Colonic mucosa (tissue), 4 donors: ENCODE measurements at regions not wholly inside any gene's neighbourhood (a gene's known extent, or its start where the extent isn't known, plus 50 kb on each side); places are given as distances from the start of the nearest gene placed in this dataset.
"Not testable (repeated sequence)": the region's sequence is repeated elsewhere in the genome, so short reads cannot be mapped to it uniquely, and the experiment has no call there.

Experiments used
- DNase-seq: peaks from one replicate; pipeline ENCODE4 v3.0.0-alpha.2; 2020
- H3K27ac ChIP-seq: fragments of 200-600 bp; one replicate; pipeline ENCODE4 v1.8.0; 2021
- H3K27me3 ChIP-seq: fragments of 200-600 bp; one replicate; pipeline ENCODE4 v1.8.0; 2021
- H3K36me3 ChIP-seq: fragments of 200-600 bp; one replicate; pipeline ENCODE4 v1.8.0; 2021
- H3K4me1 ChIP-seq: fragments of 200-600 bp; one replicate; pipeline ENCODE4 v1.8.0; 2021; ENCODE audit warnings: mild to moderate bottlenecking
- H3K4me3 ChIP-seq: fragments of 200-600 bp; one replicate; pipeline ENCODE4 v1.8.0; 2021
- H3K9ac ChIP-seq, 2 donors: one replicate each; pipeline ENCODE4 v1.7.0; 2013; ENCODE audit warnings: control low read depth in 2 of 2, low read depth in 2 of 2, low read length in 2 of 2
- H3K9me3 ChIP-seq: fragments of 200-600 bp; one replicate; pipeline ENCODE4 v1.8.0; 2021
- intact Hi-C: fragments of 100-400 bp; cut with DNase I; formaldehyde crosslinking; loops from one replicate; pipeline ENCODE4 v1.14.1; 2022
- TF ChIP-seq, protein P1 (sequence below): fragments of 200-600 bp; IDR thresholded peaks from one replicate; pipeline ENCODE4 v1.8.0; 2022; ENCODE audit warnings: antibody characterized with exemption, mild to moderate bottlenecking
- donor health status: healthy.
- donor health status: DM: no; HTN: no; CAD: no.
- donor health status: DM: no; HTN: no; CAD: no.

DNA sequence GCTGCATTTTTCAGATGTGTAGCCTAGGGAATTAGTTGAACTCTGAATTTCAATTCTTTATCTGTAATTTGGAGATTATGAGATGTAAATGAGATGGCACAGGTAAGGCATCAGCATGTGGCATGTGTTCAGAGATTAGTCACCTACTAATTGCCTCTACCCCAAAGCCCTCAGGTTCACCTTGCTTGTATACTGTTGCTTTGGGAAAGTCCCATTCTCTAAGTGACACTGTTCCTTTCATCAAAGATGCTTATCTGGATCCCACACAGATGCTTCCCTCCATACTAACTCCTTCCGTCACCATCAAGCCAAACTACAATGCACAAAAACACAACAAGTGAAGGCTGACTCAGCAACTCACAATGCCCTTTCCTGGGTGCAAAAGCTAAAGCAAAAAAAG is 143.7 kb downstream of the LRATD1 start:
- TF ChIP-seq, protein P1, sequence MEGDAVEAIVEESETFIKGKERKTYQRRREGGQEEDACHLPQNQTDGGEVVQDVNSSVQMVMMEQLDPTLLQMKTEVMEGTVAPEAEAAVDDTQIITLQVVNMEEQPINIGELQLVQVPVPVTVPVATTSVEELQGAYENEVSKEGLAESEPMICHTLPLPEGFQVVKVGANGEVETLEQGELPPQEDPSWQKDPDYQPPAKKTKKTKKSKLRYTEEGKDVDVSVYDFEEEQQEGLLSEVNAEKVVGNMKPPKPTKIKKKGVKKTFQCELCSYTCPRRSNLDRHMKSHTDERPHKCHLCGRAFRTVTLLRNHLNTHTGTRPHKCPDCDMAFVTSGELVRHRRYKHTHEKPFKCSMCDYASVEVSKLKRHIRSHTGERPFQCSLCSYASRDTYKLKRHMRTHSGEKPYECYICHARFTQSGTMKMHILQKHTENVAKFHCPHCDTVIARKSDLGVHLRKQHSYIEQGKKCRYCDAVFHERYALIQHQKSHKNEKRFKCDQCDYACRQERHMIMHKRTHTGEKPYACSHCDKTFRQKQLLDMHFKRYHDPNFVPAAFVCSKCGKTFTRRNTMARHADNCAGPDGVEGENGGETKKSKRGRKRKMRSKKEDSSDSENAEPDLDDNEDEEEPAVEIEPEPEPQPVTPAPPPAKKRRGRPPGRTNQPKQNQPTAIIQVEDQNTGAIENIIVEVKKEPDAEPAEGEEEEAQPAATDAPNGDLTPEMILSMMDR = no peak

DNA sequence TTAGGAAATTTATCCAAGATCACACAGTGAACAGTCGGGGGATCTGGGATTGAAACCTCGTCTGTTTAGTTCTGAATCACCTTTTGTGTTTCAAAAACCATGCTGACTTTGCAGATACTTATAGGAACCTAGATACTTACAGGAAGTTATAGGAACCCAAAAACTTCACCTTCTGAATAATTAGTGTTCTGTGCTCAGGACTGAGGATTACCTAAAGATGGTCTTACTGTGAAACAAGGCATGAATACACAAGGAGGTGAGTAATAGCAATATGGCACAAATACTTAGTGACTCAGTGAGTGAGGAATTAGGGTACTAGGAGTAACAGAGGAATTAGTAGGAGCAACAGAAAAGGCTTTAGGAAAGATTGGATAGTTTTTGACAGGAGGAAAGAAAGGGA is 145.5 kb downstream of the LRATD1 start:
- no peak overlapping the region for H3K4me3 ChIP-seq
- H3K9ac ChIP-seq = no peak overlapping the region
- no peaks in the 10 kb centered on the region for H3K36me3 ChIP-seq
- H3K4me1 ChIP-seq = no peaks in the 10 kb centered on the region
- no peak for DNase-seq
- H3K9me3 ChIP-seq = no peaks in the 10 kb centered on the region
- intact Hi-C loops = no loop called here
- H3K27ac ChIP-seq = no peak overlapping the region
- H3K27me3 ChIP-seq = no peaks in the 10 kb centered on the region
- TF ChIP-seq, protein P1 = no peak

More for the DNA sequence above, 143.7 kb downstream of the LRATD1 start:
- DNase-seq = no peak
- intact Hi-C loops = no loop called here
- no peaks in the 10 kb centered on the region for H3K27me3 ChIP-seq
- H3K9ac ChIP-seq = no peak overlapping the region
- H3K9me3 ChIP-seq = no peaks in the 10 kb centered on the region
- no peak overlapping the region for H3K4me3 ChIP-seq
- no peak overlapping the region for H3K27ac ChIP-seq
- no peaks in the 10 kb centered on the region for H3K4me1 ChIP-seq
- no peaks in the 10 kb centered on the region for H3K36me3 ChIP-seq

DNA sequence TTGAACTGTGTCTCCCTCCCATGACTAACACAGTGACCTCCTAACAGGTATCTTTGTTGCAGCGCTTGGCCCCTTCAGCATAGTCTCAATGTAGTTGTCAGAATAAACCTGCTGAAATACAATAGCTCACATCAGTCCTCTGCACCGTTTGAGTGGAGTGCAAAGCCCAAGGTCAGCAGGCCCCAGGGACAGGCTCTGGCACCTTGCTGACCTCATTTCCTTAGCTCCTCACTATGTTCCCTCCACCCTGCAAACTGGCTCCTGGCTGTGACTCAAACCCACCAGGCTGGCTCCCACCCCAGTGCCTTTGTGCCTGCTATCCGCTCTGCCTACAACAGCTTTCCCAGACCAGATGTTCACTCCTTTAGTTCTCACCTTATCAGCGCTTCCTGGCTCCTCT is 146.7 kb downstream of the LRATD1 start:
- Histone ChIP-seq H3K27ac (no peak overlapping the region), H3K36me3 (no peaks in the 10 kb centered on the region), H3K4me1 (no peaks in the 10 kb centered on the region), H3K9ac (no peak overlapping the region), H3K27me3 (no peaks in the 10 kb centered on the region), H3K9me3 (no peaks in the 10 kb centered on the region), H3K4me3 (no peak overlapping the region)
- no peak for DNase-seq
- TF ChIP-seq, protein P1 = no peak
- intact Hi-C loops = no loop called here

DNA sequence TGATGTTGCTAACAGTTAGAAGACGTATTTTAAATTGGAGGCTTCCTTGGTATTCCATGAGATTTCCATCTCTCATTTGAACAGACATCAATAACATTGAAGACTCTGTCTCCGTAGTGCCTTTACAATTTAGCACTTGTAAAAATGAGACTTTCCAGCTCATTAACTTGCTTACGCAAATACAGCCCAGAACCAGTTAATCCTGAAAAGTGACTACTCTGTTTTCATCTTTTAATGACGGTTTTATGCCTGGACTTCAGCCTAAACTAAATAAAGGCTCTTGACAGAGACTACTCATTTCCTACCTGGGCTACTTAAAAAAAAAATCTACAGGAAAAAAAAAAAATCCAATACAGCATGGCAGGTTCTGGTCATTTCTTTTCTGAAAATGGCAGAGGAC is 148.6 kb downstream of the LRATD1 start:
- H3K27me3 ChIP-seq = no peaks in the 10 kb centered on the region
- TF ChIP-seq, protein P1 = no peak
- H3K9me3 ChIP-seq = no peaks in the 10 kb centered on the region
- intact Hi-C loops = no loop called here
- no peaks in the 10 kb centered on the region for H3K4me1 ChIP-seq
- H3K36me3 ChIP-seq = no peaks in the 10 kb centered on the region
- no peak overlapping the region for H3K4me3 ChIP-seq
- no peak for DNase-seq
- no peak overlapping the region for H3K9ac ChIP-seq
- no peak overlapping the region for H3K27ac ChIP-seq

DNA sequence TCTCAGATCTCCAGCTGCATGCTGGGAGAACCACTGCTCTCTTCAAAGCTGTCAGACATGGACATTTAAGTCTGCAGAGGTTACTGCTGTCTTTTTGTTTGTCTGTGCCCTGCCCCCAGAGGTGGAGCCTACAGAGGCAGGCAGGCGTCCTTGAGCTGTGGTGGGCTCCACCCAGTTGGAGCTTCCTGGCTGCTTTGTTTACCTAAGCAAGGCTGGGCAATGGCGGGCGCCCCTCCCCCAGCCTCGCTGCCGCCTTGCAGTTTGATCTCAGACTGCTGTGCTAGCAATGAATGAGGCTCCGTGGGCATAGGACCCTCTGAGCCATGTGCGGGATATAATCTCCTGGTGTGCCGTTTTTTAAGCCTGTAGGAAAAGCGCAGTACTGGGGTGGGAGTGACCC is 156.3 kb downstream of the LRATD1 start:
- H3K9me3 ChIP-seq, H3K4me1 ChIP-seq, intact Hi-C loops, H3K36me3 ChIP-seq, H3K27ac ChIP-seq, H3K9ac ChIP-seq, DNase-seq, H3K27me3 ChIP-seq, H3K4me3 ChIP-seq: not testable (repeated sequence)

DNA sequence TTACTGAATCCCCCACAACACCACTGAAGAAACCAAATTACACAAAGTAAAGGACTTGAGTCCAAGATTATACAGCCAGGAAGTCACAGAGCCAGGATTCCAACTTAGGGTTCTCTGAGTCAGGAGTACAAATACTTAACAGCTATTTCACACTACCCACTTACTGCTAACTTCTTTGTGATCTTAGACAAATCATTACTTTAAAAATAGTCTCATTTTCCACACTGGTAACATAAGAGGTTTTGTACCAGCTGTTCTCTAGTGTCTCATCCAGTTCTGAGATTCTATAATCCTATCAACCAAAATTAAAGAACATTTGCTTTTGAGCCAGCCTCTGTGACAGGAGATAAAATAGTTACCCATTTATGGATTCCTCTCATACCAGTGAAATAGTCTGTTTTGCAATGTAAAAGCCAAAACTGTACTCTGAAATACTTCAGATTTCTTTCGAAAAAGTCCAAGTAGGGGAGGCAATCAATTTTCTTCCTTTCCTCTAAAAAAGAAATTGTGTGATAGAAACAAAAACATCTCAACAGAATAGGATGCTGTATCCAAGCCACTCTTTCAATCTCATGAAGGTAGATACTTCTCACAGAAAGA is 157.6 kb downstream of the LRATD1 start:
- no peaks in the 10 kb centered on the region for H3K9me3 ChIP-seq
- intact Hi-C loops = no loop called here
- TF ChIP-seq, protein P1 = no peak
- H3K9ac ChIP-seq = no peak overlapping the region
- H3K4me3 ChIP-seq = no peak overlapping the region
- no peak overlapping the region for H3K27ac ChIP-seq
- H3K27me3 ChIP-seq = no peaks in the 10 kb centered on the region
- no peaks in the 10 kb centered on the region for H3K4me1 ChIP-seq
- no peak for DNase-seq
- H3K36me3 ChIP-seq = no peaks in the 10 kb centered on the region
